ENCODE measurements at regions not wholly inside any gene's neighbourhood (a gene's known extent, or its start where the extent isn't known, plus 50 kb on each side); places are given as distances from the start of the nearest gene placed in this dataset.

GRCh38 chr10:64265961-64266360 lies 744.8 kb downstream of the REEP3 start:
- CTCF ChIA-PET = interaction anchor here (0.7 kb wide), 1 partner anchor 107 kb away, joined by 7 read pairs; no protein-coding TSS in a partner anchor
- intact Hi-C loops (cut with micrococcal nuclease; ENCODE audit: unreplicated experiment) = no loop called here
- no peaks in the 10 kb centered on the region for H3K27me3 ChIP-seq (replicated peaks; ENCODE audit: insufficient read depth, low read depth, low read length, poor library complexity)

GRCh38 chr10:64271508-64271907 lies 750.3 kb downstream of the REEP3 start:
- no peak for DNase-seq (ENCODE audit: low spot score)
- ChIA-PET CTCF (no interaction called here), POLR2A (ENCODE audit: low non-redundant PET) (no interaction called here)
- no peaks in the 10 kb centered on the region for H3K4me1 ChIP-seq (ENCODE audit: insufficient read depth, low read length, poor library complexity, severe bottlenecking)
- H3K4me3 ChIP-seq (ENCODE audit: low read depth, low read length, poor library complexity, severe bottlenecking) = no peak overlapping the region
- H3K36me3 ChIP-seq (ENCODE audit: insufficient read depth, low read length, poor library complexity, severe bottlenecking) = no peaks in the 10 kb centered on the region
- TF ChIP-seq EZH2 (IDR thresholded peaks at IDR 0.05; ENCODE audit: borderline replicate concordance, low read depth, low read length, poor library complexity, severe bottlenecking) = no peak
- no peak for TF ChIP-seq CTCF (conservative IDR thresholded peaks at IDR 0.05; ENCODE audit: low read depth, low read length)
- no peak overlapping the region for H3K27ac ChIP-seq (ENCODE audit: low read depth, low read length, poor library complexity, severe bottlenecking)
- no peaks in the 10 kb centered on the region for H3K27me3 ChIP-seq (replicated peaks; ENCODE audit: insufficient read depth, low read depth, low read length, poor library complexity)
- intact Hi-C loops (cut with micrococcal nuclease; ENCODE audit: unreplicated experiment) = no loop called here
- no TSS peak for BruUV-seq (replicated peaks)
- H3K9me3 ChIP-seq (ENCODE audit: low read depth, low read length, poor library complexity, severe bottlenecking) = no peaks in the 10 kb centered on the region

More at GRCh38 chr10:64265961-64266360, 744.8 kb downstream of the REEP3 start:
- Histone ChIP-seq H3K4me1 (ENCODE audit: insufficient read depth, low read length, poor library complexity, severe bottlenecking) (no peaks in the 10 kb centered on the region), H3K9me3 (ENCODE audit: low read depth, low read length, poor library complexity, severe bottlenecking) (no peaks in the 10 kb centered on the region), H3K36me3 (ENCODE audit: insufficient read depth, low read length, poor library complexity, severe bottlenecking) (no peaks in the 10 kb centered on the region), H3K27ac (ENCODE audit: low read depth, low read length, poor library complexity, severe bottlenecking) (no peak overlapping the region), H3K4me3 (ENCODE audit: low read depth, low read length, poor library complexity, severe bottlenecking) (no peak overlapping the region)
- no TSS peak for BruUV-seq (replicated peaks)
- POLR2A ChIA-PET (ENCODE audit: low non-redundant PET) = no interaction called here
- DNase-seq (ENCODE audit: low spot score) = no peak
- no peak for TF ChIP-seq CTCF (conservative IDR thresholded peaks at IDR 0.05; ENCODE audit: low read depth, low read length)
- TF ChIP-seq EZH2 (IDR thresholded peaks at IDR 0.05; ENCODE audit: borderline replicate concordance, low read depth, low read length, poor library complexity, severe bottlenecking) = no peak

GRCh38 chr10:64271983-64272382 lies 750.8 kb downstream of the REEP3 start:
- TF ChIP-seq EZH2 (IDR thresholded peaks at IDR 0.05; ENCODE audit: borderline replicate concordance, low read depth, low read length, poor library complexity, severe bottlenecking) (no peak), CTCF (conservative IDR thresholded peaks at IDR 0.05; ENCODE audit: low read depth, low read length) (peak; percentile 55)
- peak; percentile 19 for DNase-seq (ENCODE audit: low spot score)
- CTCF ChIA-PET = no interaction called here
- Histone ChIP-seq H3K27me3 (replicated peaks; ENCODE audit: insufficient read depth, low read depth, low read length, poor library complexity) (no peaks in the 10 kb centered on the region), H3K27ac (ENCODE audit: low read depth, low read length, poor library complexity, severe bottlenecking) (no peak overlapping the region), H3K4me1 (ENCODE audit: insufficient read depth, low read length, poor library complexity, severe bottlenecking) (no peaks in the 10 kb centered on the region), H3K9me3 (ENCODE audit: low read depth, low read length, poor library complexity, severe bottlenecking) (no peaks in the 10 kb centered on the region), H3K4me3 (ENCODE audit: low read depth, low read length, poor library complexity, severe bottlenecking) (no peak overlapping the region), H3K36me3 (ENCODE audit: insufficient read depth, low read length, poor library complexity, severe bottlenecking) (no peaks in the 10 kb centered on the region)
- POLR2A ChIA-PET (ENCODE audit: low non-redundant PET) = no interaction called here
- intact Hi-C loops (cut with micrococcal nuclease; ENCODE audit: unreplicated experiment) = no loop called here
- BruUV-seq (replicated peaks) = no TSS peak

All from A673 (cell line).